Head of caudate nucleus (tissue), 42 donors: ENCODE measurements at regions not wholly inside any gene's neighbourhood (a gene's known extent, or its start where the extent isn't known, plus 50 kb on each side); places are given as distances from the start of the nearest gene placed in this dataset.
"Not testable (repeated sequence)": the region's sequence is repeated elsewhere in the genome, so short reads cannot be mapped to it uniquely, and the experiment has no call there.

Experiments
- DNase-seq, 42 donors: peaks; one replicate each; pipeline versions ENCODE4 v3.0.0 to v3.0.0-alpha.2; 2020 to 2021; ENCODE audit warnings: mixed read lengths in 7 of 42
- intact Hi-C: fragments of 100-400 bp; cut with DNase I; formaldehyde crosslinking; loops from one replicate; pipeline ENCODE4 v1.15.0; 2022

- intact Hi-C loops, result no loop called here
- no peak for DNase-seq
Observed at GRCh38 chr1:70720521-70720920, 309.5 kb downstream of the CTH start.

DNA sequence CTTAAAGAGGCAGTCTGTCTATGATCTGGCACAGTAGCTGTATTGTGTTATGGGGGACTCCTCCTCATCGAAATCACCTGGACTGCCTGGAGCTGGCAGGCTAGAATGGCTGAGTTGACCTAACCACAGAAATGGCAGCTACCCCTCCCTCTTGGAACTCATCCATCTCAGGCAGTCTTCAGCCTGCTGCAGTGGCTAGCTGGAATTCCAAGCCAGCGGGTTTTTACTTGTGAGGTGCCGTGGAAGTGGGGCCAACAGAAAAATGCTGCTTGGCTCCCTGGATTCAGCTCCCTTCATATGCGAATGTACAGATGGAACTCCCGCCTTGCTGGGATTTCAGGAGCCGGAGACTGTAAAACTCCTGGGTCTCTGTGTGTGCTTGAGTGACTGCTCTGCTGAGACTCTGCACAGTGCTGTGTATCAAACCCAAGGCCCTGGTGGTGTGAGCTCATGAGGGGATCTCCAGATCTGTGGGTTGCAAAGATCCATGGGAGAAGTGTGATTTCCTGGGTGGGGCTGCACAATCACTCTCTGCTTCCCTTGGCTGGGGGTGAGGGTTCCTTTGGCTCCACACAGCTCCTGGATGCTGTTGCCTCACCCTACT lies 316.9 kb downstream of the CTH start:
- DNase-seq, result no peak
- intact Hi-C loops, result no loop called here

DNA sequence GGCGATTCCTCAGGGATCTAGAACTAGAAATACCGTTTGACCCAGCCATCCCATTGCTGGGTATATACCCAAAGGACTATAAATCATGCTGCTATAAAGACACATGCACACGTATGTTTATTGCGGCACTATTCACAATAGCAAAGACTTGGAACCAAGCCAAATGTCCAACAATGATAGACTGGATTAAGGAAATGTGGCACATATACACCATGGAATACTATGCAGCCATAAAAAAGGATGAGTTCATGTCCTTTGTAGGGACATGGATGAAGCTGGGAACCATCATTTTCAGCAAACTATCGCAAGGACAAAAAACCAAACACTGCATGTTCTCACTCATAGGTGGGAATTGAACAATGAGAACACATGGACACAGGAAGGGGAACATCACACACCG lies 311.1 kb downstream of the PTGER3 start:
- intact Hi-C loops, DNase-seq: not testable (repeated sequence)

DNA sequence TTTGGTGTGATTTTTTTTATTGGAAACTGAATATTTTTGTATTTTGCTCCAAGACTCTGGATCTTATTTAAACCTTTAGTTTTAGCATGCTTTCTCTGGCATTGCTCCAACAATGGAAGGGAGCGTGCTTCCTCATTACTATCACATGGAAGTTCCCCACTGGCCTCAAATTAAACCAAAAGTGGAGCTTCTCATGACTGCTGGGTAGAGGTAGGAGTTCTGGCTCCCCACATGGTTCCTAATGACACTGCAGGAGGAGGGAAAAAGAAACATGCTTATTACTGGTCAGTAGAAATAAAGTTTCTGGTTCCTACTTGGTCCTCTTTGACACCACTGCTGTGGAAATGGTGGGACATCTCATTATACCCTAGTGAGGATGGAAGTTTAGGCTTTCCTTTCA lies 310.5 kb downstream of the PTGER3 start:
- intact Hi-C loops, result no loop called here

GRCh38 chr1:70738624-70739023 lies 309.0 kb downstream of the PTGER3 start:
- intact Hi-C loops, result no loop called here
- DNase-seq, result no peak

More for the DNA sequence above, 310.5 kb downstream of the PTGER3 start:
- DNase-seq, result no peak

- DNase-seq, result no peak
- intact Hi-C loops, result no loop called here
Observed at GRCh38 chr1:70745199-70745598, 302.4 kb downstream of the PTGER3 start.

GRCh38 chr1:70746062-70746461 lies 301.6 kb downstream of the PTGER3 start:
- intact Hi-C loops, DNase-seq: not testable (repeated sequence)

DNA sequence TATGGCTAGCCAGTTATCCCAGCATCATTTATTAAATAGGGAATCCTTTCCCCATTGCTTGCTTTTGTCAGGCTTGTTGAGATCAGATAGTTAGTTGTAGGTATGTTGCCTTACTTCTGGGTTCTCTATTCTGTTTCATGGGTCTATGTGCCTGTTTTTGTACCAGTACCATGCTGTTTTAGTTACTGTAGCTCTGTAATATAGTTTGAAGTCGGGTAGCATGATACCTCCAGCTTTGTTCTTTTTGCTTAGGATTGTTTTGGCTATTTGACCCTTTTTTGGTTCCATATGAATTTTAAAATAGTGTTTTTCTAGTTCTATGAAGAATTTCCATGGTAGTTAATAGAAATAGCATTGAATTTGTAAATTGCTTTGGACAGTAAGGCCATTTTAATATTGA lies 300.5 kb downstream of the PTGER3 start:
- intact Hi-C loops, DNase-seq: not testable (repeated sequence)

DNA sequence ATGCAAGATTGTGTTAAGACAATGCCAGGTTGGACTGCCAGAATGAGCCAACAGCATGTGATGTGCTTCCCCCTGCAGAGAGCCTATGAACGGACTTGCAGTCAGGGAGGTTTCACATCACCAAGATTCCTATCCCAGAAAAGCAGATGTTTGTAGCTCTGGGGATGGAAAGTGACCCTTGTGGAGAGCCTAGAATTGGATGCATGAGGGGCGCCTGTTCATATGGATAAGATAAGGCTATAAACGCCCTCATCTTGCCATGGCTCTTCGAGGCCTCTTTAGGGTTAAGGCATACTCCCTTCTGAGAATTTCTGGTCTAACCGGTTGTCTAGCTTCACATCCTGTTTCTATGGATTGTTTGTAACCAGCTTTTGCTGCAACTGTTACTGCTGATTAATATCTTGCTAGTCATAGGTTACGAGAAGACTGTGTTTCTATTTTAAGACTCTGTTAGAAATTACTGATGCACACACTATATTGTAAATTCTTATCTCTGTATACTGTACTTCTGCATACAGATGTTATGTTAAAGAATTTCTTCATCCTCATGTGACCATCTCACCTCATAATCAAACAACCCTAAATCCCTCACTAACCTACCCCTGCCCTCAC lies 295.8 kb downstream of the PTGER3 start:
- intact Hi-C loops, DNase-seq: not testable (repeated sequence)

DNA sequence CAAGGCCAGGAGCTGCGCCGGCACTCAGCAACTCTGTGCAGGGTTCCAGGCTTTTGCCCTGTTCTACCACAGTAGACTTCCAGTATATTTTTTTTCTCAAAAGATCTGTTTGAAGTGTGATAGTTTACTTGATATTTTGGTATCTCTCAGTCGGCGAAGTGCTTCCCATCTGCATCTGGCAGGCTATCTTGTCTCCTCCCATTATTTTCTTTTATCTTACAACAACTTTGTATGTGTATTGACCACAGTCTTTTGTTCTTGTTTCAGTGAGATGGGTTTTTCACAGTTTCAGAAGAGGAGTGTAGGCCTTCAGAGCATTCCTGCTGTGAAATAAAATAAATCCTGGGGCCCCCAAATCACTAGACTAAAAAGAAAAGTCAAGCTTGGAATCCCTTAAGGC lies 292.9 kb downstream of the PTGER3 start:
- intact Hi-C loops, result no loop called here
- no peak for DNase-seq

DNA sequence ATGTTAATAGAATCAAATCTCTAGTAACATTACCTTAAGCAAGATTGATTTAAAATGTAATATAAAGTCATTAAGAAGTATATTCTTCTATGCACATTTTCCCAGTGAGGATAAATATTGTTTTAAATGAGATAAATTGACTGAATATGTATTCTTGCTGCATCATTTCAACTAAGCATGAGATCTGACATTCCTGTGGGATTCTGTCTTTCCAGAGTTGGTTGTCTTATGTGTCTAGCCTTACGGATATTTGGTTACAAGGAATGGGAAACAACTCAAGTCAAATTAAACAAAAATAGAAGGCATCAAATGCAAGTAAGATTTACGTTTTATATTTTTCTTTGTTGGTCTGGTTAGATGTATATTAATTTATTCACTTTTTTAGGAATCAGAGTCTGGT lies 287.5 kb downstream of the PTGER3 start:
- intact Hi-C loops, result no loop called here
- DNase-seq, result no peak

- intact Hi-C loops, result no loop called here
- DNase-seq, result no peak
Observed at GRCh38 chr1:70762386-70762785, 285.2 kb downstream of the PTGER3 start.

DNA sequence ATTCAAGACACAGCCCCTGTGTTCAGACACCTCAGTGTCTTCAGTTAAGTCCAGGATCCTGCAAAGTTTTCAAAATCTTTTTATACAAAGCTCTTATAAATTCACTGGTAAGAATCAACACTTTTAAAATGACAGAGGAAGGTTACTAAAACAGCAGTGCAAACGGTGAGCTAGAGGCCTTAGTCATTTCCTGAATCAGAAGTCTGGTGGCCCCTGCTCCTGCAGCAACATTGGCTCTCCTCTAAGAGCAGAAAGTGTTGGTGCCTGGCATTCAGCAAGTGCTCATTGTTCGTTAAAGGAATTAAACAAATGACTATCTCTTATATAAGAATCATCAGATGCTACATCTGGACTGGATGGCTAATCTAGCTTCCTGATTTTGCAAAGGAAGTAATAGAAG lies 282.9 kb downstream of the PTGER3 start:
- DNase-seq, result no peak
- intact Hi-C loops, result no loop called here

DNA sequence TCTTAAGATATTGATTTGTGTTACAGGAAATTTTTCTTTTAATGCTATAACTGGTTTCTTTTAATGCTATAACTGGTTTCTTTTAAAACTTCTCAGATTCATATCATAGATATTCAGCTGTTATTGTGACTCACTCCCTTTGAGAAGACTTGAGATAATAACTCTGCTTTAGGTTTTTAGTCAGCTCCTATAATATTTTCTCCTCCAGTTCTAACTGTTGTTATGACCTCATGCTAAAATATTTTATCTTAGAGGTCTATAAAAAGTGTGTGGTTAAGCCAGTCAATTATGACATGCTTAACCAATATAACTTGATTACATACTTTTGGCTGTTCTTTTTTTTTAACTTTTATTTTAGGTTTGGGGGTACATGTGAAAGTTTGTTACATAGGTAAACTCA lies 280.2 kb downstream of the PTGER3 start:
- intact Hi-C loops, result no loop called here
- DNase-seq, result no peak

GRCh38 chr1:70768216-70768615 lies 279.4 kb downstream of the PTGER3 start:
- intact Hi-C loops, result no loop called here
- no peak for DNase-seq

DNA sequence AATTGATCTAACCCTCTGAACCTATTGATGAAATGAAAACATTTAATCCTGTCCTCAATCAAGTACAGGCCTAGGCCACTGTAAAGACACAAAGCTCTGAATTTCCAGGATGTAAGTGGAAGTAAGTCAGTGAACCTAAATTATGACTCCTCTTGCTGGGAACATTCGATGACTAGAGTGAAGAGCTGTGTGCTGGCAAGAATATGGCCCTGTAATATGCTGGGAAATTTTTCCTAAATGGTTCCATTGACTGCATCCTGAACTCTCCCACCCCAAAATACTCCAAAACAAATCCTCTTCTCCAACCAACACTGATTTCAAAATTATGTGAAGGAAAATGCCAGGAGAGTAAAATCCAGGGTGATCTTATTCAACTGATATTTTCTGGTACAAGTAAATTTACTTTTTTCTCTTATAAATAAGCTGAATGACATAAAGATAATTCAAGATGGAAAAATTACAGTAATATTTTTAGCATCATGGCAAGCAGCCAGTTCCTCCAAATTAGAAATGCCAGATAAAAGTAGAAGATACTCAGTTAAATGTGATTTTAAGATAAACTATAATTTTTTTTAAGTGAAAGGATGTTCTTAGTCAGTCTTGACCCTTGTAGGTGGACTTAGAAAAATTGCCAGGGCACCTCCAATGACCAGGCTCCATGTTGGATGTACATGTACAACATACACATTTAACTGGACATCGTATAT lies 269.4 kb downstream of the PTGER3 start:
- intact Hi-C loops, result no loop called here
- DNase-seq, result no peak

DNA sequence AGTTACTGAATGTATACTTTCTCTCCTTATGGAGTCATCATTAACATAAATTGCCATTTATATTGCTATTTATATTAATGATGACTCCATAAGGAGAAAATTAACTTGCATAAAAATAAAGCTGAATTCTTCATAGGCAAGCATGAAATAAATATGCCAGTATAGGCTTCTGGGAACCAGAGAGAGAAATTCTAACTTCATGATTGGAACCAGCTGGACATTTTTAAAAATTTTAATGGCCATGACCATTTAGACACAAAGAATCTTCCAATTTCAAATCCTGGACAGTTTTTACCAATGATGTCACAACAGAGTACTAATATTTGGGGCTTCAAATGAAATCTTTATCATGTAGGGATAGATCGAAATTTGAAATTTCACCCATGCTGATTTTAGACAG lies 268.7 kb downstream of the PTGER3 start:
- no peak for DNase-seq
- intact Hi-C loops, result no loop called here

GRCh38 chr1:70779571-70779970 lies 268.0 kb downstream of the PTGER3 start:
- no peak for DNase-seq
- intact Hi-C loops, result no loop called here

- intact Hi-C loops, result no loop called here
- no peak for DNase-seq
Observed at GRCh38 chr1:70785287-70785686, 262.3 kb downstream of the PTGER3 start.

GRCh38 chr1:70790232-70790923 lies 257.2 kb downstream of the PTGER3 start:
- no peak for DNase-seq
- intact Hi-C loops, result no loop called here
